HCT116 (cell line): ENCODE measurements at regions not wholly inside any gene's neighbourhood (a gene's known extent, or its start where the extent isn't known, plus 50 kb on each side); places are given as distances from the start of the nearest gene placed in this dataset.

Experiments used
- ATAC-seq: fragments of 200-7000 bp; cut with Tn5 transposase; 2 replicates; pipeline ENCODE4 v1.9.1; 2020; ENCODE audit warnings: mild to moderate bottlenecking, moderate library complexity
- BruUV-seq: library from RNA; stranded (reverse); fragments of 400-500 nt; replicated peaks from 2 replicates; lab custom pipeline; 2021; lab: Mats Ljungman, UMichigan
- CTCF ChIA-PET: fragments of 300-600 bp; sonication (Branson Sonifier 250); formaldehyde crosslinking; loops from one replicate; lab custom pipeline; 2021; ENCODE audit warnings: antibody characterized with exemption; lab: Charles Lee
- POLR2A ChIA-PET: fragments of 300-600, 350-600 bp; sonication (Branson Sonifier 250); formaldehyde crosslinking; loops from one replicate; lab custom pipeline; 2021; ENCODE audit warnings: antibody characterized with exemption; lab: Charles Lee
- RAD21 ChIA-PET, 2 experiments: fragments of 300-600 bp; sonication (Branson Sonifier 250); formaldehyde crosslinking; loops; one replicate each; lab custom pipeline; 2023; ENCODE audit warnings: low total read pairs in 2 of 2; ENCODE audit not compliant: uncharacterized antibody in 2 of 2, unreplicated experiment in 2 of 2, low non-redundant PET in 1 of 2; lab: Charles Lee
- DNase-seq: peaks from one replicate; pipeline ENCODE4 v3.0.0-alpha.2; 2010; ENCODE audit warnings: low read depth, low spot score
- H2AFZ ChIP-seq: fragments of 200-600 bp; shearing (Covaris generic), sonication (generic); 2 replicates; pipeline ENCODE4 v1.6.1; 2017; ENCODE audit warnings: low read depth, mixed run types, mixed read lengths, antibody characterized with exemption, low read length; ENCODE audit not compliant: poor library complexity, severe bottlenecking
- H3K27ac ChIP-seq: 2 replicates; pipeline ENCODE4 v1.5.1; 2012; ENCODE audit warnings: low read depth, low read length
- H3K27me3 ChIP-seq: fragments of 200-600 bp; sonication (generic); 2 replicates; pipeline ENCODE4 v1.6.1; 2016; ENCODE audit warnings: mixed run types, low read length, mixed read lengths; ENCODE audit not compliant: insufficient read depth
- H3K36me3 ChIP-seq, 2 experiments: fragments of 200-500 bp in 1 of 2; fragments of 200-600 bp in 1 of 2; sonication (Bioruptor generic) in 1 of 2; sonication (generic) in 1 of 2; 2 replicates each; pipeline versions ENCODE4 v1.5.1 to v1.6.1; 2014 to 2016; ENCODE audit warnings: low read length in 2 of 2, inconsistent platforms in 1 of 2, mixed read lengths in 1 of 2, mixed run types in 1 of 2; ENCODE audit not compliant: insufficient read depth in 2 of 2, control insufficient read depth in 1 of 2
- H3K4me1 ChIP-seq, 2 experiments: fragments of 200-600 bp in 1 of 2; sonication (generic) in 1 of 2; 2 replicates each; pipeline versions ENCODE4 v1.5.1 to v1.6.1; 2012 to 2017; ENCODE audit warnings: low read length in 2 of 2, inconsistent platforms in 1 of 2, mild to moderate bottlenecking in 1 of 2, mixed read lengths in 1 of 2, mixed run types in 1 of 2, moderate library complexity in 1 of 2; ENCODE audit not compliant: insufficient read depth in 2 of 2, control insufficient read depth in 1 of 2
- H3K4me2 ChIP-seq: fragments of 200-600 bp; sonication (generic); 2 replicates; pipeline ENCODE4 v1.6.1; 2017; ENCODE audit warnings: mixed run types, low read length, mixed read lengths
- H3K4me3 ChIP-seq, 2 experiments: fragments of 200-600 bp in 1 of 2; sonication (generic) in 1 of 2; replicated peaks in 1 of 2; 2 replicates each; pipeline ENCODE4 v1.5.1; 2011 to 2016; ENCODE audit warnings: low read length in 2 of 2, control low read depth in 1 of 2, low read depth in 1 of 2, mild to moderate bottlenecking in 1 of 2, mixed read lengths in 1 of 2, mixed run types in 1 of 2
- H3K79me2 ChIP-seq: fragments of 200-600 bp; sonication (generic); 2 replicates; pipeline ENCODE4 v1.6.1; 2017; ENCODE audit warnings: mild to moderate bottlenecking, mixed run types, low read length, moderate library complexity, mixed read lengths; ENCODE audit not compliant: insufficient read depth
- H3K9ac ChIP-seq: fragments of 200-600 bp; sonication (generic); 2 replicates; pipeline ENCODE4 v1.6.1; 2016; ENCODE audit warnings: low read length, mixed read lengths
- H3K9me2 ChIP-seq: fragments of 200-600 bp; sonication (generic), shearing (Covaris generic); 2 replicates; pipeline ENCODE4 v1.6.1; 2017; ENCODE audit warnings: mixed run types, mild to moderate bottlenecking, moderate library complexity; ENCODE audit not compliant: insufficient read depth
- H3K9me3 ChIP-seq, 2 experiments: fragments of 200-500 bp in 1 of 2; fragments of 200-600 bp in 1 of 2; sonication (Bioruptor generic) in 1 of 2; sonication (generic) in 1 of 2; 2 replicates each; pipeline ENCODE4 v1.6.1; 2014 to 2017; ENCODE audit warnings: low read length in 2 of 2, mixed read lengths in 2 of 2, inconsistent platforms in 1 of 2, low read depth in 1 of 2, mild to moderate bottlenecking in 1 of 2, mixed run types in 1 of 2, moderate library complexity in 1 of 2; ENCODE audit not compliant: control insufficient read depth in 1 of 2, insufficient read depth in 1 of 2
- H4K20me1 ChIP-seq: fragments of 200-600 bp; sonication (generic), shearing (Covaris generic); 2 replicates; pipeline ENCODE4 v1.6.1; 2017; ENCODE audit warnings: mixed run types, mild to moderate bottlenecking, moderate library complexity; ENCODE audit not compliant: insufficient read depth
- ATF3 ChIP-seq: IDR thresholded peaks from 2 replicates; pipeline ENCODE4 v1.6.1; 2012
- CBX3 ChIP-seq: IDR thresholded peaks from 2 replicates; pipeline ENCODE4 v1.6.1; 2012; ENCODE audit warnings: low read depth
- REST ChIP-seq: IDR thresholded peaks from 2 replicates; pipeline ENCODE4 v1.6.1; 2012; ENCODE audit warnings: low read depth
- ZFX ChIP-seq: fragments of 450-650 bp; IDR thresholded peaks from 2 replicates; pipeline ENCODE4 v1.6.1; 2017
- intact Hi-C: fragments of 100-400 bp; cut with micrococcal nuclease; formaldehyde crosslinking; loops from 2 replicates; pipeline ENCODE4 v1.10.0; 2022

DNA sequence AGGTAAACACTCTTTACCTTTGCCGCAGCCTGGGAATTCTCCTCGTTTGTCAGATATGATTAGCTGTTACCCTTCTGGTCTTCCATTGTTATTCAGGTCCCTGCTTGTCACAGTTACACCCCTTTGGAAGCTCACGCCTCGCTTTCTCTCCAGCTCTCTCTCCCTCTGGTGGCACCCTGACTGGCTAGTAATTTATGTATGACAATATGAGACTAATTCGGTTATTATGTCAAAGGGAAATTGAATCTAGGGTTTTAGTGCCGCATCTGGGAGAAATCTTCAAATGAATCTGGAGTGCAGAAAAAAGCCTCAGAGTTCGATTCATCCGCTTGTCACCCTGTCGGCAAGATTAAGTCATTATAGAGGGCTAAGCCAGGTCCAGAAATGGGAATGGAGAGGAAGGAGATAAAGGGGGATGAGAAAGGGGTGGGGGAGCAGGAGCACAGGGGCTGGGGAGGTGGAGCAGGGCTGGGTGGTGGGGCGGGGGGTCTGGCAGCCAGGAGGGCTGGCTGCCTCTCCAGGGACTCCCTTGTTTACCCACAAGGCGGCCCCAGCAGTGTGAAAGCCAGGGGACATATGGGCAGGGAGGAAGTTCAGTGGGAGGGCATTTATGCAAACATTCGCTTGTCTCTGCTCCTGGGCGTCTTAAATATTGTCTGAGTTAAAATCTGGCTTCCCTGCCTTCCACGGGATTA is 179.0 kb upstream of the NECTIN1 start:
- CTCF ChIA-PET, result no interaction called here
- no peak overlapping the region for H3K27ac ChIP-seq
- no peaks in the 10 kb centered on the region for H3K4me1 ChIP-seq
- BruUV-seq, result no TSS peak
- intact Hi-C loops, result no loop called here
- DNase-seq (no peak), ATAC-seq (no peak)
- H2AFZ ChIP-seq, result no peak overlapping the region
- no peaks in the 10 kb centered on the region for H3K79me2 ChIP-seq
- no peaks in the 10 kb centered on the region for H4K20me1 ChIP-seq
- no peak overlapping the region for H3K4me2 ChIP-seq
- RAD21 ChIA-PET, result no interaction called here
- POLR2A ChIA-PET, result no interaction called here
- H3K27me3 ChIP-seq, result peaks cover 23% of the 10 kb centered on the region; the same call in 1 of the 2 replicates
- H3K9me2 ChIP-seq, result no peaks in the 10 kb centered on the region
- no peak overlapping the region for H3K9ac ChIP-seq
- H3K9me3 ChIP-seq, result no peaks in the 10 kb centered on the region
- no peak overlapping the region for H3K4me3 ChIP-seq
- TF ChIP-seq ZFX, result no peak
- H3K36me3 ChIP-seq, result no peaks in the 10 kb centered on the region

DNA sequence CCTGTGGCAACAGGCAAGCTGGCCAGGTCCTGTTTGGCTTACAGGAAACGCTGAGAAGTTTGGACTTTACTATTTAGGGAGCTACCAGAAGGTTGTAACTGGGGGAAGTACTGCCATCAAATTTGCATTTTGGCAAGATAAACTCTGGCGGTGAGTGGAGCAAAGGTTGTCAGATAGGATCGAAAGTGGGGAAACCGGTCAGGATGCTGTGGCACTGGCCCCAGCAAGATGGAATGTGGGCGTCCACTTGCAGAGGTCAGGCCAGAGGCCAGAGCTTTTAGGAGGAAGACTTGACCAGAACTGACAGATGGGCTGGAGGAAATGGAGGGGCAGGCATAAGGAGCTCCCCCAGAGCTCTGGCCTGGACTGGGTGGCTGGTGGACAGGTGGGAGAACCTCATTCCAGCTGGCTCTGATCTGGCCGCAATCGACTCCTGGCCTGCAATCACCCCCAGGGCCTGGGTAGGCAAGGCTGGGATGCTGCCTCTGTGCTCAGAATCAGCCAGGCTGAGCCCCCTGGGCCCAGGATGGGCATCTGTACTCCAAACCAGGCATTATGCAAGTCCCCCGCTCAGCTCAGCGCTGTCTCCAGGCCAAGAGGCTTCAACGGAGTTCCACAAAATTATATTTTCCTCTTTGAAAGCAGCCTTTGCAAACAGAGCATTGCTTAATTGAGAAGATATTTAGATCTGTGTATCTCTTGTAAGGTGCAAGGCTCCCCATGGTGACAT is 178.3 kb upstream of the NECTIN1 start:
- no peaks in the 10 kb centered on the region for H3K79me2 ChIP-seq
- no peak overlapping the region for H3K27ac ChIP-seq
- DNase-seq, result no peak
- BruUV-seq, result no TSS peak
- H2AFZ ChIP-seq, result no peak overlapping the region
- H3K9me2 ChIP-seq, result no peaks in the 10 kb centered on the region
- no peak overlapping the region for H3K4me2 ChIP-seq
- no peaks in the 10 kb centered on the region for H3K4me1 ChIP-seq
- RAD21 ChIA-PET, result no interaction called here
- POLR2A ChIA-PET, result no interaction called here
- H4K20me1 ChIP-seq, result no peaks in the 10 kb centered on the region
- no peaks in the 10 kb centered on the region for H3K36me3 ChIP-seq
- CTCF ChIA-PET, result no interaction called here
- H3K9ac ChIP-seq, result no peak overlapping the region
- intact Hi-C loops, result no loop called here
- no peak for TF ChIP-seq ATF3
- no peak for TF ChIP-seq CBX3
- no peak for TF ChIP-seq REST
- TF ChIP-seq, all 23 proteins: peak for 0
- no peak overlapping the region for H3K4me3 ChIP-seq
- ATAC-seq, result no peak
- peaks cover 23% of the 10 kb centered on the region; the same call in 1 of the 2 replicates for H3K27me3 ChIP-seq
- no peaks in the 10 kb centered on the region for H3K9me3 ChIP-seq
